Posterior vena cava (tissue), 2 donors: ENCODE measurements at regions not wholly inside any gene's neighbourhood (a gene's known extent, or its start where the extent isn't known, plus 50 kb on each side); places are given as distances from the start of the nearest gene placed in this dataset.

Experiments
- DNase-seq: peaks from one replicate; pipeline ENCODE4 v3.0.0-alpha.2; 2020; ENCODE audit warnings: low spot score
- intact Hi-C, 2 donors: fragments of 100-400 bp; cut with DNase I; formaldehyde crosslinking; loops; one replicate each; pipeline versions ENCODE4 v1.14.1 to v1.14.2; 2022 to 2023
- donor health status: DM: yes; HTN: yes; CAD: no.
- donor health status: DM: yes; HTN: yes; CAD: no.

GRCh38 chrX:39157006-39157405, 355.7 kb downstream of the MID1IP1 start:
- intact Hi-C loops: no loop called here
- DNase-seq: no peak

DNA sequence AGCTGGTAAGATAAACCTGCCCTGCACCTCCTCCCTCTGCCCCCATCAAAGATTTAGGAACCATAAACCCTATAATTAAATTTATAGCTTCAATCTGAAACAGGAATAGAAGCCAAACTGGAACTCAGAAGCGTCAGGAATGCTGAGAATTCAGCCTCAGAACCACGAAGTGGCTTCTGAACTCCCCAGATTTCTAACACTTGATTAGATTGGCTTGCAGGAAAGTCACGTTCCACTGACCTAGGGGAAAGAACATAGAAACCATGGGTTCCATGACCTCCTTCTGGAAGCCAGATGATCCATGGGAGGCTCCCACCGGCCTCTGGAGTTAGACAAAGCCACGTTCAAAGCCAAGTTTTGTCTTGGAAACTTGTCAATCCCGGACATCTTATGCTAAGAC, 356.5 kb downstream of the MID1IP1 start:
- intact Hi-C loops: no loop called here
- DNase-seq: no peak

DNA sequence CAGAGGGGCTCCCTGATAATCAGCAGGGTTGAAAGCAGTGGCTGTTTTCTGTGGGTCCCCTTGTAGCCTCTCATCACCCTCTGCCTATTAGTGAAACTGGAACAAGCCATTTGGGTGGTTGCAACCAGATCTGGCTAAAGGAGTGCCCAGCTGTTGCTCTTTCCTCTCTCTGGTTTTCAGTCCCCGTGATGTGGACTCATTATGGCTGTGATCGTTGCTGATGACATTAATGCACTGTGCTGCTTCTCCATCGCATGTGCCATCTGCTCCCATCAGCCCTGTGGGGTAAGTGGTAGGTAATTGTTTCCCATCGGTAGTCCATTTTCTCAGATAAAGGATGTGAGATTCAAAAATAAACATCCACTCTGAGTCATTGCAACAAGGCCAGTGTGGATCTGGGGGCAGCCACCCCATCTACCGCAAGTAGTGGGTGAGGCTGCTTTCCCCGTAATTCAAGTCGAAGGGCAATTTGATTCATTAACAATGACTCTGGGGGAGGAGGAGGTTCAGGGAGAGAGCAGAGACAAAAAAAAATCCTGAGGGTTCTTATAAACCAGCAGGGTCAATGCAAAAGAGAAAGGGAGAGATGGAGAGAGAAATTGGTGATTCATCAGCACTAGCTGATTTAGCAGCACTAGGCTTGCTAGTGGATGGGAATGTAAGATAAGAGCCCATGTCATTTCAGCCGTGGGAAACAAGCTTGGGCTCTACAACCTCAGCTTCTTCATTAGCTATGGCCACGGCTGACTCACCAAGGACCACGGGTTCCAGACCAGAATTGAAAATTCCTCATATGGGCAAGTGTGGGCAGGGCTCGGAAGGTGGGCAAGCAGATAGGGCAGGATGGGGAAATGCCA, 357.8 kb downstream of the MID1IP1 start:
- no peak for DNase-seq
- intact Hi-C loops: no loop called here

- DNase-seq: no peak
- intact Hi-C loops: no loop called here
These were observed 358.8 kb downstream of the MID1IP1 start for GRCh38 chrX:39159921-39160507.

DNA sequence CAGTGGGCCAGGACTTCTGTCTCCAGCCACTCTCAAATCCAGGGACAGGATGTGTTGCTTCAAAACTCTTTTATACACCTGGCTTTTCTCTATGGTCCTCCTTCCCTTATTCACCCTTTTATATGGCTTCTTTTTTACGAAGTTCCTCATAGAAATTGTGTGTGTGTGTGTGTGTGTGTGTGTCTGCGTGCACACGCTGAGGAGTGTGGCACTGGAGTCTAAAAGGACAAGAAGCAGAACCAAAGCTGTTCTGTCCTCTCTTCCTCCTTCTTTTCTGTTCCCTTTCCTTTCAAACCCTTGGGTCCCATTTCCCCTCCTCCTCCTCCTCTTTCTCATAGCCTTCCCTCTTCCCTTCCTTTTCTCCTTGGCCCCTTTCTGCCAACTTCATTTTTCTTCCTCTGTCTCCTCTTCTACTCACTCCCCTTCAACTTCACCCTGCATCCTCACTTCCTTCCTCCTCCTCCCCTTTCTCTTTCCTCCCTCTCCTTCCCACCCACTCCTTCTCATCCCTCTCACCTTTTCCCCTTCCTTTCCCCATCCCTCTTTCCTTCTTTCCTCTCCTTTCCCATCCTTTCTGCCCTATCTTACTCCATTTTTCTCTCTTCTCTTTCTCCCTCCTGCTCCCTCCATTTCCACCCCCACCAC, 360.5 kb downstream of the MID1IP1 start:
- intact Hi-C loops: no loop called here
- DNase-seq: no peak

DNA sequence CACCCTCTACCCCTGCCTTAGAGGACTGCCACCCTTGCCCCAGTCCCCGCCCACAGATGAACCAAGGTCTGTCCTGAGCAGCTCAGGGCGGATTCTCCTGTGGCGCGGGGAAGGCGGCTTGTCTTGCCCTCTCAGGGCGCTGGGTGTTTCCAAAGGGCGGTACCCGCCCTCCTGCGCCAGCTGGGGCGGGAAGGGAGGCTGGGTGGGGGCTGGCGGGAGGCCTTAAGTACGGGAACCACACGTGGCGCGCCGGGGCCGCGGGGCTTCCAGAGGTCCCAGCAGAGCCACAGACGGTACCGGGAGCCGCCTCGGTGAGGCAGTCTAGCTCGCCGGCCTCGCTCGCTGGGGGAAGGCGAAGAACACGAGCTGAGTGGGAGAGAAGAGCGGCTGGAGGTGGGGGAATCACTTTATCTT, 361.1 kb downstream of the MID1IP1 start:
- intact Hi-C loops: no loop called here
- DNase-seq: no peak

DNA sequence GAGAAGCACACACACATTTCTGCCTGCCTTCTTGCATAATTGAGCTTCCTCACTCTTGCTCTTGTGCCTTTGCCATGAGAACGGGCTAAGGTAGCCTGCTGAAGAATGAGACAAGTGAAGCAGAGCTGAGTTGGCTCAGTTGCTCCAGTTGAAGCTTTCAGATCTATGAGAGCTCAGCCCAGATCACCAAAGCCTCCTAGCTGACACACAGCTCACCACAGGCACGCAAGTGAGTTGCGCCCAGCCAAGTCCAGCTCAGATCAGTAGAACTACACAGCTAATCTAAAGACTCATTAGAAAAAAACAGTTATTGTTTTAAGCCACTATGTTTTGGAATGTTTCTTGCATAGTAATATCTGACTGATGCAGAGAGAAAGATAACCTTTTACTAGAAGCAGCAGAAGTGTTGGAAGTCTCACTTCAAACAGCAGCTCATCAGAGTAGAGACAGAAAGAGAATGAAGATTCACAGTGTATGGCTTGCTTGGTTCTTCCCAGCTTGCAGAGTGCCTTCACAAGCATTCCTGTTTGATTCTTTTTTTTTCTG, 362.4 kb downstream of the MID1IP1 start:
- intact Hi-C loops: no loop called here
- no peak for DNase-seq

GRCh38 chrX:39164212-39164611, 363.0 kb downstream of the MID1IP1 start:
- no peak for DNase-seq
- intact Hi-C loops: no loop called here

- DNase-seq: no peak
- intact Hi-C loops: no loop called here
These were observed 363.9 kb downstream of the MID1IP1 start for GRCh38 chrX:39165185-39165584.

DNA sequence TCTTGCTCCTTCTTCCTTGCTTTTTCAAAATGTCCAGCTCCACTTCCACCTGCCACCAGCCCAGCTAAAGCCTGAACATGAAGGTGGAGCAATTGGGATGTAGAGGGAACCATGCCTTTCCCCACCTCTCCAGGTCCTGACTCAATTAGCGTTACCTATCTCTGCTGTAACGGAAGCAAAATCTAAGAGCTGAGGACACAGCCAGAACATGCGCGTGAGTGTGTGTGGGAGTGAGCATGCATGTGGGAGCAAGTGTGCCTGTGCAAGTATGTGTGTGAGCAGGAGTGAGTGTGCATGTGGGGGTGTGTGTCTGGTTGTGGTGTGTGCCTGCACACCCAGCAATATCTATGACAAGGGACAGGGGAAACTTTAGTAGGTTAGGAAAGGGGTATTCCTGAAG, 364.5 kb downstream of the MID1IP1 start:
- no peak for DNase-seq
- intact Hi-C loops: no loop called here

- intact Hi-C loops: no loop called here
- no peak for DNase-seq
These were observed 366.5 kb downstream of the MID1IP1 start for GRCh38 chrX:39167791-39168190.

DNA sequence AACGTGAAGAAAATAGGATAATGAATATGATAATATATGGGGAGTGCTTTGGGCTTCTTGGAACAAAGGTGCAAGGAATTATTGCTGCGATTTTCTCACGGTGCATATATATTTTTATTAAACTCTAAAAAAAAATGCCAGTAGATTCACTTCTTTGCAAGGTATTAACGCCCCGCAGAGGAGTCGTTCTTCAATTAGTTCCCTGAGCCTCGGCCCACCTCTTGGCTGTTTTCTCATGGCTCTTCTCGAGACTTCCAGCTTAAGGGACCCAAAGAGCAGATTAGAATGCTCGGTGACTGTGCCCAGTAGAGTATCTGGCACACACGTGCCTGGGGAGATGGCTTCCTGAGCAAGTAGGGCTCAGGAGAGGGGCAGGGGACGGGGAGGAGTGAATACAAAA, 367.4 kb downstream of the MID1IP1 start:
- intact Hi-C loops: no loop called here

DNA sequence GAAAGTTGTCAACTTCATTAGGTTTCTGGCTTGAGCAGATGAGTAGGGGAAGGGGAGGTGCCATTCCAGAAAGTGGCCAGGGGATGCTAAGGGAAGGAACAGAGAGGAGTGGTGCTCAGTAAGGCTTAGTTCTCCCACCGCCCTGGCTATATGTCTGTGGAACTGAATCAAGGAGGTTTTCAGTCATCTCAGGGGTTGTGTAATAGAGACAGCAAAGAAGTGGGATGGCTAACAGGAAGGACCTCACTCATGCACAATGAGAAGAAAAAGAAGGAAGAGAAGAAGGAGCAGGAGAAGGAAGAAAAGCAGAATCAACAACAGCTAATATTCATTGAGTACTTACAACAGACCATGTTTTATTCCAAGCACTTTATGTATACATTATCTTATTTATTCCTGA, 368.7 kb downstream of the MID1IP1 start:
- DNase-seq: no peak
- intact Hi-C loops: no loop called here

More for the DNA sequence above, 367.4 kb downstream of the MID1IP1 start:
- DNase-seq: no peak

- no peak for DNase-seq
- intact Hi-C loops: no loop called here
These were observed 369.2 kb downstream of the MID1IP1 start for GRCh38 chrX:39170464-39170863.

DNA sequence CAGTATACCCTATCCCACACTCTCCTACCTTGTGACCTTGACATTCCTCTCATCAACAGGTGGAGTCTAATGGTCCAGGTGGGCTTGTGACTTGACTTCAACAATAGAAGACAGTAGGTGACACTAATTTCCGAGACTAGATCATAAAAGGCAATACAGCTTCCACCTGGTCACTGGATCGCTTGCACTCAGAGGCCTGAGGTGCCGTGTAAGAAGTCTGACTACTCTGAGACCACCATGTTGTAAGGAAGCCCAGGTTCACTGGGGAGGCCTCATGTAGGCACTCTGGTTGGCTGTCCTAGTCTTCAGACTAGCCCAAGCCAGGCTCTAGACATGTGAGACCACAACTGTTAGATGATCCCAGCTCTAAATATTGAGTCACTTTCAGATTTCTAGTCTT, 370.4 kb downstream of the MID1IP1 start:
- DNase-seq: no peak
- intact Hi-C loops: no loop called here

DNA sequence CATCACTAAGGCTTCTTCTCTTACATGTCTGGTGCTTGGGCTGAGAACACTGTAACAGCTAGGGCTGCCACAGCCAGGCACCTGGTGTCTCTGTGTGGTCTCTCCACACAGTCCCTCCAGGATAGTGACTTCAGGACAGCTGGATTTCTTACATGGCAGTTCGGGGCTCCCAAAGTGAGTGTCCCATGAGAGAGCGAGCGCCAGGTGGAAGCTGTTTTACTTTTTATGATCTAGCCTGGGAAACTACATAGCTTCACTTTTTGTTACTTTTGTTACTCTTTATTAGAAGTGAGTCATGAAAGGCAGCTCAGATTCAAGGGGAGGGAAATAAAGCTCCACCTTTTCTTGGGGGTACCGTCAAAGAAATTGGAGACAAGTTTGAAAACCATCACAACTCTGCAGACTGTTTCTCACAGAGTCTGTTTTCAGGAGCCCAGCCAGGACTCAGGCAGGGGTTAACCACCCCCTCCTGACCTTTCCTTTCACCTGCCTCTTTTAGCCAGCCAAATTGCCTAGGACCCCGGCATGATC, 373.0 kb downstream of the MID1IP1 start:
- intact Hi-C loops: no loop called here
- no peak for DNase-seq

DNA sequence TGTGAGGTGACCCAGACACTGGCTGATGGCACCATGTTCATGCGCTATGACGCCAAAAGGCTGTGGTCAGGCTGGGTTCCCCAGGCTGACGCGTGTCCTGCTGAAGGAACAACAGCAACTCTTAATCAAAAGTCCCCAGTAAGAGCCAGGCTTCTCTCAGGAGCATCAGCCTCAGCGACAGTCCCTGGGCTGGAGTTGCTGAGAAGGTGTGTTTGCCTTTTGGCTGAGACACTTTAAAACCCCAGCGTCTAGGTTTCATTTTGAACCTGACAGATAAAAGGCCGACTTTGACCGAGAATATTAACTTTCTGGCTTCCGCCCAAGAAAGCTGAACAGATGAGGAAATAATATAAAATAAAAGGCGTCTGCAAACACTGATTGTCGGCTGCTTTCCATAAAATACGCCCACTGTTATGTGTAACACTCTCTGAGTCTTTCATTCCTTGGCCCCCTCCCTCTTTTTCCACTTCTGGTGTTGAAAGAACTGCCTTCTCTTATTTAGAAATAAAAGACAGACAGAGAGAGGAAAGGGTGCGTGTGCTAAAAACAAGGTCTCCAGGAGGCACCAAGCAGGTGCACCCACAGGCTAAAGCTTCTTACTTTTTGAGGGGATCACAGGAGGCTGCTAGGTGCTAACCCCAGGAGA, 373.6 kb downstream of the MID1IP1 start:
- intact Hi-C loops: no loop called here

DNA sequence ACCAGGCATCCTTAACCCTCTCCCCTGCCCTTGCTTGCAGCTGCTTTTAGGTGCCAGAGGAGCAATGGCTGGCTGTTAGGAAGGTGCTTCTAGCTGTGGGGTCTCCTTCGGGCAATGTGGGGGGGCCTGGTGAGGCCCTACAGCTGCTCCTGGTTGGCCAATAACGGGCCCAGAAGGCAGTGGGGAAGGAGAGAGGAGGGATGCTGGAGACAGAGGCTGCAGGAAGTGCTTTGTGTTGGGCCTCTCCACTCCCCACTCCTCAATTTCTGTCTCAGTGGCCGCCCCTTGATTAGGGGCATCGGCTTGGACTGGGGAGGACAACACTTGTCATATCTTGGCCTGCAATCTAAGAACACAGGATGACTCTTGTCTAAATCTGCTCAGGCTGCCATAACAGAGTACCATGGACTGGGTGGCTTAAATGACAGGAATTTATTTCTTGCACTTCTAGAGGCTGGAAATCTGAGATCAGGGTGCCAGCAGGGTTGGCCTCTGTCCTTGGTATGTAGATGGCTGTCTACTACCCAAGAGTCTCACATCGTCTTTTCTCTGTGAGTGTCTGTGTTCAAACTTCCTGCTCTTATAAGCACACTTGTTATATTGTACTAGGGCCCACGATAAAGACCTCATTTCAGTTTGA, 374.3 kb downstream of the MID1IP1 start:
- DNase-seq: no peak
- intact Hi-C loops: no loop called here

More for the DNA sequence above, 373.6 kb downstream of the MID1IP1 start:
- no peak for DNase-seq

DNA sequence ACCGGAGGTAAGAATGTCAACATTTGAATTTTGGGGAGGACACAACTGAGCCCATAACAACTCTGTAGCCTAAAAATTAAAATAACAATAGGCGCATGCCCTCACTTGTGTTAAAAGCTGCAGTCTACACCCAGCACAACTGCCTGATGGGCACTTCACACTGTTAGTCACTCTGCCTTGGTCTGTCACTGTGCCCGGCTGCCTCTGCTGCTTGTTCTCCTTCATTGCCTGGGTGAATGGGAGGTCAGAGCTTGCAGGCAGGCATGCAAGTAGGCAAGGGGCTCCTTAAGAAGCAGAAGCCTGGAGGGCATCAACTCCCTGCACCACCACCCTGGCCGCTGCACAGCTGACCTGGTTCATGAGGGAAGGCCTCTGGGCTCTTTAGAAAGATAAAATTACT, 374.8 kb downstream of the MID1IP1 start:
- intact Hi-C loops: no loop called here
- no peak for DNase-seq
